ENCODE measurements at regions not wholly inside any gene's neighbourhood (a gene's known extent, or its start where the extent isn't known, plus 50 kb on each side); places are given as distances from the start of the nearest gene placed in this dataset.
A peak's percentile ranks its signal among the peaks of the same experiment; 100 is the strongest.

DNA sequence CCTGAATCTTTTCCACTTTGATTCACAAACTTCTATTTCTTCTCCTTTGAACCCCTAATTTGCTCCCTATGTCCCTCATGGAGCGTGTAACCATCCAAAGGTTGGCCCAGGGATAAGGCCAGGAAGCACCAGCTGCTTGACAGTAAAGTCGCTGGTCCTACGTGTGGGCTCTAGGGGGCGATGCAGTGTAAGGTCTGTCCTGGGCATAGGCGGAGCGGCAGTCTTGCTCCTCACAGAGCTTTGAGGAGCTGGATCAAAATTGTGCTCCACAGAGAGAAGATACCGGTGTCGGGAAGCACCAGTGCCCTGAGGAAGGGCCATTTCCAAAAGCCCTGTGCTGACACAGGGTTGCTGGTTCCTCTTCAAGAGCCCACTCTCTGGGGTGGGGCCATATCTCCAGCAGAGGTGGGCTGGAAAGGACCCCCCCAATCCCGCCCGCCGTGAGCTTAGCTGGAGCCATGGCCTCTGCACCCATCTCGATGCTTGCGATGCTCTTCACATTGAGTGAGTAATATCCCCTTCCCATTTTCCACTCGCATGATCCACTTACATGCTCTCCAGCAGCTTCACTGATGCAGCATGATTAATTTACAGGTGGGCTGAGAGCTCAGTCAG lies 49.9 kb upstream of the OR4E1 start:
- TF ChIP-seq RFX5 (IDR thresholded peaks at IDR 0.05; ENCODE audit: low read depth, low read length) (no peak), POLR2A (IDR thresholded peaks at IDR 0.05; ENCODE audit: low read depth, low read length) (no peak), FOS (IDR thresholded peaks at IDR 0.05; ENCODE audit: low read depth, low read length) (no peak), CEBPB (IDR thresholded peaks at IDR 0.05; ENCODE audit: low read depth, low read length) (no peak), SMC3 (IDR thresholded peaks at IDR 0.05; ENCODE audit: low read depth, low read length) (no peak), CHD1 (IDR thresholded peaks at IDR 0.05; ENCODE audit: low read depth, low read length) (no peak), MAFK (IDR thresholded peaks at IDR 0.05; ENCODE audit: low read depth, low read length) (no peak)
- TF ChIP-seq, protein P1, sequence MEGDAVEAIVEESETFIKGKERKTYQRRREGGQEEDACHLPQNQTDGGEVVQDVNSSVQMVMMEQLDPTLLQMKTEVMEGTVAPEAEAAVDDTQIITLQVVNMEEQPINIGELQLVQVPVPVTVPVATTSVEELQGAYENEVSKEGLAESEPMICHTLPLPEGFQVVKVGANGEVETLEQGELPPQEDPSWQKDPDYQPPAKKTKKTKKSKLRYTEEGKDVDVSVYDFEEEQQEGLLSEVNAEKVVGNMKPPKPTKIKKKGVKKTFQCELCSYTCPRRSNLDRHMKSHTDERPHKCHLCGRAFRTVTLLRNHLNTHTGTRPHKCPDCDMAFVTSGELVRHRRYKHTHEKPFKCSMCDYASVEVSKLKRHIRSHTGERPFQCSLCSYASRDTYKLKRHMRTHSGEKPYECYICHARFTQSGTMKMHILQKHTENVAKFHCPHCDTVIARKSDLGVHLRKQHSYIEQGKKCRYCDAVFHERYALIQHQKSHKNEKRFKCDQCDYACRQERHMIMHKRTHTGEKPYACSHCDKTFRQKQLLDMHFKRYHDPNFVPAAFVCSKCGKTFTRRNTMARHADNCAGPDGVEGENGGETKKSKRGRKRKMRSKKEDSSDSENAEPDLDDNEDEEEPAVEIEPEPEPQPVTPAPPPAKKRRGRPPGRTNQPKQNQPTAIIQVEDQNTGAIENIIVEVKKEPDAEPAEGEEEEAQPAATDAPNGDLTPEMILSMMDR (conservative IDR thresholded peaks at IDR 0.05; ENCODE audit: low read depth, low read length): 0 out of 2 replicates have a peak, but pooled peaks have one; percentile 11
- TF ChIP-seq, protein P2, sequence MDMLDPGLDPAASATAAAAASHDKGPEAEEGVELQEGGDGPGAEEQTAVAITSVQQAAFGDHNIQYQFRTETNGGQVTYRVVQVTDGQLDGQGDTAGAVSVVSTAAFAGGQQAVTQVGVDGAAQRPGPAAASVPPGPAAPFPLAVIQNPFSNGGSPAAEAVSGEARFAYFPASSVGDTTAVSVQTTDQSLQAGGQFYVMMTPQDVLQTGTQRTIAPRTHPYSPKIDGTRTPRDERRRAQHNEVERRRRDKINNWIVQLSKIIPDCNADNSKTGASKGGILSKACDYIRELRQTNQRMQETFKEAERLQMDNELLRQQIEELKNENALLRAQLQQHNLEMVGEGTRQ (IDR thresholded peaks at IDR 0.05; ENCODE audit: low read depth, low read length): no peak

Measured in IMR-90 (cell line).